GM12875 (cell line): ENCODE measurements at regions not wholly inside any gene's neighbourhood (a gene's known extent, or its start where the extent isn't known, plus 50 kb on each side); places are given as distances from the start of the nearest gene placed in this dataset.

Experiments used
- H3K4me3 ChIP-seq: one replicate; pipeline ENCODE4 v1.5.1; 2011; ENCODE audit warnings: low read depth, low read length, control low read depth
- CTCF ChIP-seq: IDR thresholded peaks from 2 replicates; pipeline ENCODE4 v1.5.1; 2011; ENCODE audit warnings: low read depth, mild to moderate bottlenecking, control low read depth, inconsistent platforms, low read length, moderate library complexity, borderline replicate concordance; ENCODE audit not compliant: insufficient read depth

GRCh38 chr17:53046781-53047180 is 775.9 kb upstream of the KIF2B start:
- H3K4me3 ChIP-seq, result no peak overlapping the region

GRCh38 chr17:53039981-53040380 is 782.7 kb upstream of the KIF2B start:
- no peak for TF ChIP-seq CTCF
- no peak overlapping the region for H3K4me3 ChIP-seq

More at GRCh38 chr17:53046781-53047180, 775.9 kb upstream of the KIF2B start:
- no peak for TF ChIP-seq CTCF

- no peak for TF ChIP-seq CTCF
These were observed 789.4 kb upstream of the KIF2B start for GRCh38 chr17:53033297-53033696.

GRCh38 chr17:53032861-53033271 is 789.9 kb upstream of the KIF2B start:
- H3K4me3 ChIP-seq, result no peak overlapping the region
- no peak for TF ChIP-seq CTCF

More at GRCh38 chr17:53033297-53033696, 789.4 kb upstream of the KIF2B start:
- no peak overlapping the region for H3K4me3 ChIP-seq

GRCh38 chr17:53017227-53017626 is 805.5 kb upstream of the KIF2B start:
- TF ChIP-seq CTCF, result no peak
- no peak overlapping the region for H3K4me3 ChIP-seq

GRCh38 chr17:53016085-53016484 is 806.6 kb upstream of the KIF2B start:
- no peak for TF ChIP-seq CTCF
- no peak overlapping the region for H3K4me3 ChIP-seq

- H3K4me3 ChIP-seq, result no peak overlapping the region
These were observed 810.4 kb upstream of the KIF2B start for GRCh38 chr17:53012364-53012763.

More at GRCh38 chr17:53012364-53012763, 810.4 kb upstream of the KIF2B start:
- no peak for TF ChIP-seq CTCF
